Kidney (tissue), 13 donors: ENCODE measurements at regions not wholly inside any gene's neighbourhood (a gene's known extent, or its start where the extent isn't known, plus 50 kb on each side); places are given as distances from the start of the nearest gene placed in this dataset.

Experiments used
- DNase-seq, 5 donors: peaks; one replicate each; pipeline ENCODE4 v3.0.0-alpha.2; 2013 to 2020
- FAIRE-seq: peaks from 2 replicates; lab custom pipeline; 2012; peaks lifted over from hg19 to GRCh38; lab: Jason Lieb, UNC
- H3K27ac ChIP-seq, 2 donors: one replicate each; pipeline ENCODE4 v1.7.0; 2013; ENCODE audit warnings: low read depth in 2 of 2, low read length in 2 of 2, inconsistent platforms in 1 of 2
- H3K27me3 ChIP-seq: one replicate; pipeline ENCODE4 v1.7.1; 2013; ENCODE audit warnings: low read length, inconsistent platforms; ENCODE audit not compliant: control insufficient read depth, insufficient read depth
- H3K36me3 ChIP-seq, 3 donors: one replicate each; pipeline versions ENCODE4 v1.7.0 to v1.7.1; 2013; ENCODE audit warnings: low read length in 3 of 3, control low read depth in 1 of 3, inconsistent platforms in 1 of 3; ENCODE audit not compliant: insufficient read depth in 3 of 3, control insufficient read depth in 2 of 3
- H3K4me1 ChIP-seq, 3 donors: one replicate each; pipeline versions ENCODE4 v1.7.0 to v1.7.1; 2013; ENCODE audit warnings: low read length in 3 of 3, inconsistent platforms in 1 of 3, low read depth in 1 of 3; ENCODE audit not compliant: control insufficient read depth in 2 of 3, insufficient read depth in 2 of 3
- H3K4me3 ChIP-seq, 3 donors: one replicate each; pipeline versions ENCODE4 v1.7.0 to v1.8.1; 2013; ENCODE audit warnings: low read length in 3 of 3, control low read depth in 1 of 3, inconsistent platforms in 1 of 3
- H3K9ac ChIP-seq, 3 donors: one replicate each; pipeline versions ENCODE4 v1.7.0 to v1.7.1; 2013; ENCODE audit warnings: low read length in 3 of 3, control low read depth in 1 of 3, inconsistent platforms in 1 of 3
- H3K9me3 ChIP-seq, 3 donors: one replicate each; pipeline versions ENCODE4 v1.7.0 to v1.7.1; 2013; ENCODE audit warnings: low read length in 3 of 3, control low read depth in 1 of 3, inconsistent platforms in 1 of 3; ENCODE audit not compliant: control insufficient read depth in 2 of 3, insufficient read depth in 1 of 3
- CTCF ChIP-seq: IDR thresholded peaks from 3 replicates; pipeline ENCODE4 v1.5.1; 2012; ENCODE audit warnings: mild to moderate bottlenecking, moderate library complexity, borderline replicate concordance; ENCODE audit not compliant: insufficient read depth; ENCODE audit errors: extremely low read depth
- intact Hi-C: fragments of 100-400 bp; cut with DNase I; formaldehyde crosslinking; loops from one replicate; pipeline ENCODE4 v1.11.1; 2022
- donor health status: control.
- donor health status: control.
- donor health status: control.
- donor health status: control.
- donor health status: control.
- donor health status: DM: yes; HTN: yes; CAD: no.
- donor health status: Normal renal cell carcinoma (clear cell type).

DNA sequence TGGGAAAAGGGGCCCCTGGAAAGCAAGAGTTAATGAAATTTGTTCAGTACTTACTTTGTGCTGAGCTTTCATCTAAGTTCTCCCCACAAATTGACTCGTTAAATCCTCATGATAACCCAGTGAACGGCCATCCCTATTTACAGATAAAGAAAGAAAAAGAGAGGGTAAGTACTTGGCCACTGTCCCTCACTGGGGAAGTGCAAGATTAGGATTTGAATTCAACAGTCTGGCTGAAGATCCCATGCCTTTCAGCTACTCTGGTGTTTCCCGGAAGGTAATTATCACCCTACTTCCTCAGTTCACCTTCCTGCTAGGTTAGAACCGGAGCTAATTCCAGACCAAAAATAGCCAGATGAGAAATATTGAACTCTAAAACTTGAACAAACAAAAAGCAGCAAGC is 269.2 kb upstream of the TLE4 start:
- intact Hi-C loops: no loop called here
- H3K9ac ChIP-seq: no peak overlapping the region
- TF ChIP-seq CTCF: no peak
- H3K9me3 ChIP-seq: no peaks in the 10 kb centered on the region
- FAIRE-seq (no peak), DNase-seq (no peak)
- H3K4me1 ChIP-seq: no peaks in the 10 kb centered on the region
- H3K27me3 ChIP-seq: no peaks in the 10 kb centered on the region
- no peaks in the 10 kb centered on the region for H3K36me3 ChIP-seq
- H3K27ac ChIP-seq: no peak overlapping the region
- no peak overlapping the region for H3K4me3 ChIP-seq

- no peak for TF ChIP-seq CTCF
- FAIRE-seq: no peak
- H3K4me1 ChIP-seq: no peaks in the 10 kb centered on the region
- no peak overlapping the region for H3K27ac ChIP-seq
- no peaks in the 10 kb centered on the region for H3K27me3 ChIP-seq
- no peak overlapping the region for H3K9ac ChIP-seq
- H3K9me3 ChIP-seq: no peaks in the 10 kb centered on the region
- no peaks in the 10 kb centered on the region for H3K36me3 ChIP-seq
- no peak for DNase-seq
- intact Hi-C loops: no loop called here
- no peak overlapping the region for H3K4me3 ChIP-seq
Observed at GRCh38 chr9:79308012-79308411, 263.8 kb upstream of the TLE4 start.

GRCh38 chr9:79312686-79313421 is 258.9 kb upstream of the TLE4 start:
- Histone ChIP-seq H3K27ac (no peak overlapping the region), H3K9ac (no peak overlapping the region), H3K36me3 (no peaks in the 10 kb centered on the region), H3K4me1 (no peaks in the 10 kb centered on the region), H3K4me3 (no peak overlapping the region), H3K27me3 (no peaks in the 10 kb centered on the region), H3K9me3 (no peaks in the 10 kb centered on the region)
- DNase-seq: peak in 1 of 5 donors; percentile 49
- FAIRE-seq: no peak
- no peak for TF ChIP-seq CTCF
- intact Hi-C loops: no loop called here

DNA sequence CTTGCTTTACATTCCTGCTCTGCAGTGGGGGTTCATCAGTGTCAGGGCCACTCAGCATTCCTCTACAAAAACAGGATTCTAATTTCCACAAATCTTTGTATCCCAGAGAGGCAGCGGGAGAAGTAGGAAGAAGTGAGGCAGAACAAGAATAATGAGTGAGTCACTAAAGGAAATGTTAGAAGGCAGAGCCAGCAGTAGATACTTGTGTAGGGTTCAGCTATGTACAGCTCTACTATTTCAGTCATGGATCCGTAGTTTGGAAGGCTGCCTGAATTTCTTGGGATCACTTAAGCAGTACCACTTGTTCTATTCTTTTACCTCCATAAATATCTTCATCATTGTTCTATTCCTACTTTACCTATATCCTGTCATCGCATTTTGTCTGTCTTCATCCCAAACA is 246.3 kb upstream of the TLE4 start:
- no peaks in the 10 kb centered on the region for H3K9me3 ChIP-seq
- no peak overlapping the region for H3K27ac ChIP-seq
- no peaks in the 10 kb centered on the region for H3K4me1 ChIP-seq
- DNase-seq (no peak), FAIRE-seq (no peak)
- no peaks in the 10 kb centered on the region for H3K36me3 ChIP-seq
- H3K27me3 ChIP-seq: no peaks in the 10 kb centered on the region
- TF ChIP-seq CTCF: no peak
- no peak overlapping the region for H3K4me3 ChIP-seq
- intact Hi-C loops: no loop called here
- no peak overlapping the region for H3K9ac ChIP-seq
